Ishikawa (cell line): ENCODE measurements at regions not wholly inside any gene's neighbourhood (a gene's known extent, or its start where the extent isn't known, plus 50 kb on each side); places are given as distances from the start of the nearest gene placed in this dataset.

Experiments used
- CEBPB ChIP-seq: IDR thresholded peaks from 2 replicates; pipeline ENCODE4 v1.6.1; 2012
- CREB1 ChIP-seq: IDR thresholded peaks from 2 replicates; pipeline ENCODE4 v1.6.1; 2012; ENCODE audit warnings: low read depth
- EGR1 ChIP-seq: IDR thresholded peaks from 2 replicates; pipeline ENCODE4 v1.6.1; 2012
- EP300 ChIP-seq: IDR thresholded peaks from 2 replicates; pipeline ENCODE4 v1.6.1; 2012; ENCODE audit warnings: borderline replicate concordance
- FOXM1 ChIP-seq: IDR thresholded peaks from 2 replicates; pipeline ENCODE4 v1.6.1; 2012; ENCODE audit warnings: low read depth, borderline replicate concordance
- NFIC ChIP-seq: IDR thresholded peaks from 2 replicates; pipeline ENCODE4 v1.6.1; 2012
- RAD21 ChIP-seq: IDR thresholded peaks from 2 replicates; pipeline ENCODE4 v1.6.1; 2012; ENCODE audit warnings: low read depth
- TAF1 ChIP-seq: IDR thresholded peaks from 2 replicates; pipeline ENCODE4 v1.6.1; 2012; ENCODE audit warnings: low read depth, mild to moderate bottlenecking
- TCF12 ChIP-seq: IDR thresholded peaks from 2 replicates; pipeline ENCODE4 v1.6.1; 2012; ENCODE audit warnings: low read depth
- TEAD4 ChIP-seq: IDR thresholded peaks from 2 replicates; pipeline ENCODE4 v1.6.1; 2012
- YY1 ChIP-seq: IDR thresholded peaks from 2 replicates; pipeline ENCODE4 v1.6.1; 2012; ENCODE audit warnings: low read depth
- ZBTB7A ChIP-seq: IDR thresholded peaks from 2 replicates; pipeline ENCODE4 v1.6.1; 2012; ENCODE audit warnings: low read depth
- TF ChIP-seq, protein P1 (sequence below): IDR thresholded peaks from 2 replicates; pipeline ENCODE4 v1.6.1; 2012
- TF ChIP-seq, protein P2 (sequence below): IDR thresholded peaks from 2 replicates; pipeline ENCODE4 v1.6.1; 2012; ENCODE audit warnings: low read depth, mild to moderate bottlenecking
- TF ChIP-seq, protein P3 (sequence below): IDR thresholded peaks from 2 replicates; pipeline ENCODE4 v1.6.1; 2012

DNA sequence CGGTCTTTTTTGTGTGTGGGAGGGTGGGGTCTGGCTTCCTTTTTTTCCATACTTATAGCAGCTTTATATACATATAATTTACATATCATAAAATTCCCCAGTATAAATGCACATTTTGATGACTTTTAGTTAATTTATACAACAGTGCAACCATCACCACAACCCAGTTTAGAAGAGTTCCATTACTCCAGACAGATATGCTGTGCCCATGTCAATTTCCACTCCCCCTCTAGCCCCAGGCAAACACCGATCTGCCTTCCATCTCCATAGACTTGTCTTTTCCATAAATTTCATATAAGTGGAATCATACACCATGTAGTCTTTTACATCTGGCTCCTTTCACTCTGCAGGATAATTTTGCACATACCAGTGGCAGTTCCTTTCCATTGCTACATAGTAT, 139.2 kb upstream of the SYT6 start:
- no peak for TF ChIP-seq YY1
- TF ChIP-seq EP300 = no peak
- no peak for TF ChIP-seq FOXM1
- TF ChIP-seq RAD21 = no peak
- TF ChIP-seq, protein P1, sequence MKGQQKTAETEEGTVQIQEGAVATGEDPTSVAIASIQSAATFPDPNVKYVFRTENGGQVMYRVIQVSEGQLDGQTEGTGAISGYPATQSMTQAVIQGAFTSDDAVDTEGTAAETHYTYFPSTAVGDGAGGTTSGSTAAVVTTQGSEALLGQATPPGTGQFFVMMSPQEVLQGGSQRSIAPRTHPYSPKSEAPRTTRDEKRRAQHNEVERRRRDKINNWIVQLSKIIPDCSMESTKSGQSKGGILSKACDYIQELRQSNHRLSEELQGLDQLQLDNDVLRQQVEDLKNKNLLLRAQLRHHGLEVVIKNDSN = no peak
- no peak for TF ChIP-seq TAF1
- TF ChIP-seq CEBPB = no peak
- TF ChIP-seq, protein P2, sequence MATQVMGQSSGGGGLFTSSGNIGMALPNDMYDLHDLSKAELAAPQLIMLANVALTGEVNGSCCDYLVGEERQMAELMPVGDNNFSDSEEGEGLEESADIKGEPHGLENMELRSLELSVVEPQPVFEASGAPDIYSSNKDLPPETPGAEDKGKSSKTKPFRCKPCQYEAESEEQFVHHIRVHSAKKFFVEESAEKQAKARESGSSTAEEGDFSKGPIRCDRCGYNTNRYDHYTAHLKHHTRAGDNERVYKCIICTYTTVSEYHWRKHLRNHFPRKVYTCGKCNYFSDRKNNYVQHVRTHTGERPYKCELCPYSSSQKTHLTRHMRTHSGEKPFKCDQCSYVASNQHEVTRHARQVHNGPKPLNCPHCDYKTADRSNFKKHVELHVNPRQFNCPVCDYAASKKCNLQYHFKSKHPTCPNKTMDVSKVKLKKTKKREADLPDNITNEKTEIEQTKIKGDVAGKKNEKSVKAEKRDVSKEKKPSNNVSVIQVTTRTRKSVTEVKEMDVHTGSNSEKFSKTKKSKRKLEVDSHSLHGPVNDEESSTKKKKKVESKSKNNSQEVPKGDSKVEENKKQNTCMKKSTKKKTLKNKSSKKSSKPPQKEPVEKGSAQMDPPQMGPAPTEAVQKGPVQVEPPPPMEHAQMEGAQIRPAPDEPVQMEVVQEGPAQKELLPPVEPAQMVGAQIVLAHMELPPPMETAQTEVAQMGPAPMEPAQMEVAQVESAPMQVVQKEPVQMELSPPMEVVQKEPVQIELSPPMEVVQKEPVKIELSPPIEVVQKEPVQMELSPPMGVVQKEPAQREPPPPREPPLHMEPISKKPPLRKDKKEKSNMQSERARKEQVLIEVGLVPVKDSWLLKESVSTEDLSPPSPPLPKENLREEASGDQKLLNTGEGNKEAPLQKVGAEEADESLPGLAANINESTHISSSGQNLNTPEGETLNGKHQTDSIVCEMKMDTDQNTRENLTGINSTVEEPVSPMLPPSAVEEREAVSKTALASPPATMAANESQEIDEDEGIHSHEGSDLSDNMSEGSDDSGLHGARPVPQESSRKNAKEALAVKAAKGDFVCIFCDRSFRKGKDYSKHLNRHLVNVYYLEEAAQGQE = no peak
- no peak for TF ChIP-seq TEAD4
- TF ChIP-seq NFIC = no peak
- TF ChIP-seq TCF12 = no peak
- TF ChIP-seq CREB1 = no peak
- TF ChIP-seq ZBTB7A = no peak
- TF ChIP-seq, protein P3, sequence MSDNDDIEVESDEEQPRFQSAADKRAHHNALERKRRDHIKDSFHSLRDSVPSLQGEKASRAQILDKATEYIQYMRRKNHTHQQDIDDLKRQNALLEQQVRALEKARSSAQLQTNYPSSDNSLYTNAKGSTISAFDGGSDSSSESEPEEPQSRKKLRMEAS = no peak

DNA sequence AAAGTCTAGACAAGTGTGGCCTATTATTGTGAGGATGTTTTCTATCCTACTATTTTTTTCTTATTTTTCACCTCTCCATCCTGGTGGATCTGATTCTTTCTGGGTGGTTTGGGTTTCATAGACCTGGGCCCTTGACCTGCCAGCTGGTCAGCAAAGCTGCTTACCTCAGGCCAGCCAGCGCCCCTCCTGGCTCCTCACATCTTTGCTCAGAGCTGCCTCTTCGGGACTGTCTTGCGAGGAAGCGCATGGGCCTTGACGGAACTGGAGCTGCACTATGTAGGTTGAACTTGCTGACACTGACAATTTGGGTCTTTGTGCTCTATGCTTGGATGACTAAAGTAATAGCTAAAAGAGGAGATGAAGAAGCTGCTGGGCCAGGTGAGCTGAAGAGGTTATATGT, 138.5 kb upstream of the SYT6 start:
- TF ChIP-seq CEBPB (no peak), CREB1 (no peak), TEAD4 (no peak), TCF12 (no peak), EP300 (no peak), YY1 (no peak), RAD21 (no peak), NFIC (no peak), EGR1 (no peak), TAF1 (no peak)
- TF ChIP-seq, protein P1 = no peak
- TF ChIP-seq, protein P2 = no peak
- TF ChIP-seq, protein P3 = no peak

DNA sequence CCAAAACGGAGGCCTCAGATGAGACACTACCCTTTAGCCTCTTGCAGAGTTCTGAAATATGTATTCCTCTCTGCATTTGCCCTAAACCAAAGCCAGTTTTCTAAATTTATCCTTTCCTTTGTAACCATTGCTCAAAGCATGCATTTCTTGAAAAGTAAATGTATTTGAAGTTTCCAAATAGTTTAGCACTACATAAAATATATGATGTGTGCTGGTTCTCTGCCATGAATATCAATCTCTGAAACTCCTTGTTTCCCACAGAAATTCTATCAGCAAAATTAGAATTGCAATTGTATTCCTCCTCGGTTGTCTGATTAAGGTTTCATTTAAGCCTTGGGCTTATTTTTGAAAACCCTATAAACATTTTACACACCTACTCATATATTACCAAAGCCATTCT, 137.1 kb upstream of the SYT6 start:
- TF ChIP-seq FOXM1 (no peak), TCF12 (no peak), RAD21 (no peak), CREB1 (no peak), TEAD4 (no peak), EGR1 (no peak), ZBTB7A (no peak)
- TF ChIP-seq, protein P1 = no peak

DNA sequence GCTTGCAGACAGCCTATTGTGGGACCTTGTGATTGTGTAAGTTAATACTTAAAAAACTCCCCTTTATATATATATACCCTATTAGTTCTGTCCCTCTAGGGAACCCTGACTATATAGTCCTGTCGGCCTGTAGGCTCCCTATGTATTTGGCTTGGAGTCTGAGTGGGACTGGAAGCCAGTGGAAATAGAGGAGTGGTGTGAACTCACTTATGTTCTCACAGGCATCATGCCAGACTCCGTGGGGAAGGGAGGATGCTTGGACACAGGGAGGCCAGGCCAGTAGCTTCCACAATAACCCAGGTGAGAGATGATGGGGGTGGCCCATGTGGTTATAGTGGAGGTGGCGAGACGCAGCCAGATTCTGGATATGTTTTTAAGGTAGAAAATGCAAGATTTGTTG, 136.7 kb upstream of the SYT6 start:
- TF ChIP-seq FOXM1 (no peak), NFIC (no peak), CREB1 (no peak)

DNA sequence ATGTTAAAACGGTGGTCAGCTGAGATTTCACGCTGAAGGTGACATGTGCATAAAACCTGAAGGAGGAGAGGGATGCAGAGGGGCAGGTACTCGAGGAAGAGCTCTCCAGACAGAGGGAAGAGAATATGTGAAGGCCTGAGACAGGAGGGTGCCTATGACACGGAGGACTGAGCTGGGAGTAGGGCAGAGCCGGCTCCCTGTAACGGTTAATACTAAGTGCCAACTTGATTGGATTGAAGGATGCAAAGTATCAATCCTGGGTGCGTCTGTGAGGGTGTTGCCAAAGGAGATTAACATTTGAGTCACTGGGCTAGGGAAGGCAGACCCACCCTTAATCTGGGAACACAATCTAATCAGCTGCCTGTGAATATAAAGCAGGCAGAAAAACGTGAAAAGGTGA, 136.2 kb upstream of the SYT6 start:
- TF ChIP-seq TCF12 (no peak), YY1 (no peak), ZBTB7A (no peak), EGR1 (no peak), NFIC (no peak), TEAD4 (no peak), CREB1 (no peak), RAD21 (no peak), CEBPB (no peak), TAF1 (no peak), FOXM1 (no peak), EP300 (no peak)
- TF ChIP-seq, protein P1 = no peak
- TF ChIP-seq, protein P2 = no peak
- TF ChIP-seq, protein P3 = no peak
